GM18870 (cell line): ENCODE measurements at regions not wholly inside any gene's neighbourhood (a gene's known extent, or its start where the extent isn't known, plus 50 kb on each side); places are given as distances from the start of the nearest gene placed in this dataset.

ENCODE experiments used
- ATAC-seq: cut with Tn5 transposase; IDR thresholded peaks from one replicate; pipeline ENCODE4 v1.9.1; 2021; ENCODE audit warnings: moderate library complexity; ENCODE audit not compliant: unreplicated experiment

GRCh38 chr2:225738735-225739134, 339.2 kb downstream of the NYAP2 start:
- ATAC-seq = no peak

DNA sequence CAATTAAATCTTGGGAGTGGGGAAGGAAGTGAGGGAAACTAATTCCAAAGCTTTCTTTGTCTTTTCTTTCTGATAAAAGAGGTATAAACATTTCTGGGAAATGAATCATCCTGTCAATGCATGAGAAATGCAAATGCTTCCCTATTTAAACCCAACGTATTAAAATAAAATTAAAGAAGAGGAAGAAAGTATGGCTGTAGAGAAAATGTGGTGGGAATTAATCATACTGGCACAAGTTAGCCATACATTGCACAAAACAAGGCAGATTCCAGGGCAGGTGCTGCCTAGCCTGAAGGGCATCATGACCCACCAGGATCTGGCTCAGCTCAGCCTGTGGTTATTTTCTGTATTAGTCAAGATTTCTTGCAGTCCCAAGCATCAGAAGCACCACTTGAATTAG, 338.0 kb downstream of the NYAP2 start:
- ATAC-seq = no peak

DNA sequence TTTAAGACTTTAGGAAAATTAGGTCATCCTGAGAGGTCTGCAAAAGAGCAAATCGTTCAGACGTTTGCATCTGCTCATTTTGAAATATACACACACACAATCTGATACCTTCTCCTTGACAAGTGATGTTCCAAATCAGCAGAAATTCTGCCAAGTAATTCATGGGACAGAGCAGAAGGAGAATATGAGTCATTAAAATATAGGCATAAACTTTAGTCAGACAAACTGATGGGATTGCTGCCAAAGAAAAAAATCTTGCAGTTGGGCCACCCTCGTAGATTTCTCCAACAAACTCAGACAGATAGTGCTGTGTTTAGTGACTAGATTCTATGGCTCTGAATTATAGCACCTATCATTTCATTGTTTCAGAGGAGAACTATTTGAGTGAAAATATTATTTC, 336.3 kb downstream of the NYAP2 start:
- no peak for ATAC-seq

DNA sequence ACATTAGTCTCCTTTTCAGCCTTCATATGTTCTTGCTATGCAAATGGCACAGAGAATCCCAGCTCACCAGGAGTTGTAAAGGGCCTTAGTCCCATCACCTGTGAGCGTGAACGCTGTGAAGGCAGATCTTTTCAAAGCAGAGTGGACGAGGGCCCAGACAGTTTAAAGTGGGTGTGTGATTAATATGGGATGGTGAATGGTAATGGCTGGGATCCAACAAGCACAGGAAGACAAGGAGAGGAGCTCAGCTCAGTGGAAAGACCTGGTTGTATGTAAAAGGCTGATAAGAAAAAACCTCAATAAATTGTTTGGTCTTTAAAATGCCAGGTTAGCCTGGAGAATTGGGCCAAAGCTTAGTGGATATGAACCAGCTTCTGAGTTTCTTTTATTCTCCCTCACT, 326.2 kb downstream of the NYAP2 start:
- no peak for ATAC-seq
